WI38 (cell line): ENCODE measurements at regions not wholly inside any gene's neighbourhood (a gene's known extent, or its start where the extent isn't known, plus 50 kb on each side); places are given as distances from the start of the nearest gene placed in this dataset.

Experiments used
- H3K4me3 ChIP-seq: 2 replicates; pipeline ENCODE4 v1.5.1; 2011; ENCODE audit warnings: low read depth, mild to moderate bottlenecking, control low read depth, low read length
- CTCF ChIP-seq: IDR thresholded peaks from 2 replicates; pipeline ENCODE4 v1.5.1; 2012; ENCODE audit warnings: low read depth, mild to moderate bottlenecking, control low read depth, low read length

- TF ChIP-seq CTCF: no peak
- H3K4me3 ChIP-seq: no peak overlapping the region
Observed at GRCh38 chr13:104715111-104715510, 1648.9 kb upstream of the SLC10A2 start.

- TF ChIP-seq CTCF: no peak
- H3K4me3 ChIP-seq: no peak overlapping the region
Observed at GRCh38 chr13:104705031-104705750, 1639.0 kb upstream of the SLC10A2 start.

- H3K4me3 ChIP-seq: no peak overlapping the region
- no peak for TF ChIP-seq CTCF
Observed at GRCh38 chr13:104701591-104701990, 1635.4 kb upstream of the SLC10A2 start.

- no peak overlapping the region for H3K4me3 ChIP-seq
- no peak for TF ChIP-seq CTCF
Observed at GRCh38 chr13:104694397-104694796, 1628.2 kb upstream of the SLC10A2 start.

- TF ChIP-seq CTCF: no peak
- H3K4me3 ChIP-seq: no peak overlapping the region
Observed at GRCh38 chr13:104693126-104693525, 1626.9 kb upstream of the SLC10A2 start.

- H3K4me3 ChIP-seq: no peak overlapping the region
- no peak for TF ChIP-seq CTCF
Observed at GRCh38 chr13:104691767-104692467, 1625.7 kb upstream of the SLC10A2 start.

- H3K4me3 ChIP-seq: no peak overlapping the region
- TF ChIP-seq CTCF: no peak
Observed at GRCh38 chr13:104686484-104686883, 1620.3 kb upstream of the SLC10A2 start.
